Brain pericyte (primary cell): ENCODE measurements at regions not wholly inside any gene's neighbourhood (a gene's known extent, or its start where the extent isn't known, plus 50 kb on each side); places are given as distances from the start of the nearest gene placed in this dataset.
"Not testable (repeated sequence)": the region's sequence is repeated elsewhere in the genome, so short reads cannot be mapped to it uniquely, and the experiment has no call there.

ENCODE experiments used
- DNase-seq: peaks from one replicate; pipeline ENCODE4 v3.0.0-alpha.2; 2012; ENCODE audit warnings: low read depth, low spot score

DNA sequence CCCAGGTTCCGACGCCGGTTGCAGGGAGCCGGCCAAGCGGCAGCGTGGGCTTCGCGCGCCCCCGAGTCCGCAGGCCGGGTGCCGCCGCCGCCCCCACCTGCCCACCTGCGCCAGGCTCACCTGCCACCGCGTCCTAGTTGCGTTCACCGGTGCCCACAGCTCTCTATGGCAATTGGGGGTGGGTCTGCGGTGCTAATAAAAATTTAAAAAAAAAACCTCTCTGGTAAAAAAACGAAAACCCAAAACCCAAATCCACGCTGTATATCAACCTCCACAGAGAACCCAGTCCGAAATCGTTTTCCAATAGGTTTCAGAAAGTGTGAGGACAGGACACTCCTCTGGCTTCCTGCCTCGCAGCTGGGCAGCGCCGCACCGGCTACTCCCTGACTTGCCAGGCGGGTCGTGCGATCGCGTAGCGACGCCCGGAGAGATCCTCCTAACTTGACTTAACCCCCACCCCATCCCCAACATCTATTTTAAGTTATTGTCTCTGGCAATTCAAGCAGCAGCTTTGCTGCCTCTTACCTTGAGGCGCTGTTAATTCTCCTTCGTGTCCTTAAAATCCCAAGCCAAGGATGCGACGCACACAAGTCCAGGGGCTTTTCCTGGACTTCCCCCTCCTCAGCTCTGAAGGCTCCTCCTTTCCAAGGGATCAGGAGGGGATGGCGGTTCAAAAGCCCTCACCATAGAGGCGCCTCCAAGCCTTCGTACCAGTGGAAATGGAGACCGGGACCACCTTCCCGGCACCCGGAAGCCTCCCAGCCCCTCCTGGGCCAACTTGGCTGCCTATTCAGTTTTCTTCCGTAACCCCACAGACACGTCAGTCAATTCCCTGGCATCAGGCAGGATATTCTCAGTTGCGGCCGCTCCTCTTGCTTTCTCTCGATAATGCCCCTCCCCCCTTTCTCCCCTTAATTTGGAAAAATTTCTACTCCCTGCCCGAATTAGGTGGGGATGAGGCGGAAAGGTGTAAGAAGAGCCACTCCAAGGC lies 1639.4 kb upstream of the C9orf72 start:
- DNase-seq, result no peak

DNA sequence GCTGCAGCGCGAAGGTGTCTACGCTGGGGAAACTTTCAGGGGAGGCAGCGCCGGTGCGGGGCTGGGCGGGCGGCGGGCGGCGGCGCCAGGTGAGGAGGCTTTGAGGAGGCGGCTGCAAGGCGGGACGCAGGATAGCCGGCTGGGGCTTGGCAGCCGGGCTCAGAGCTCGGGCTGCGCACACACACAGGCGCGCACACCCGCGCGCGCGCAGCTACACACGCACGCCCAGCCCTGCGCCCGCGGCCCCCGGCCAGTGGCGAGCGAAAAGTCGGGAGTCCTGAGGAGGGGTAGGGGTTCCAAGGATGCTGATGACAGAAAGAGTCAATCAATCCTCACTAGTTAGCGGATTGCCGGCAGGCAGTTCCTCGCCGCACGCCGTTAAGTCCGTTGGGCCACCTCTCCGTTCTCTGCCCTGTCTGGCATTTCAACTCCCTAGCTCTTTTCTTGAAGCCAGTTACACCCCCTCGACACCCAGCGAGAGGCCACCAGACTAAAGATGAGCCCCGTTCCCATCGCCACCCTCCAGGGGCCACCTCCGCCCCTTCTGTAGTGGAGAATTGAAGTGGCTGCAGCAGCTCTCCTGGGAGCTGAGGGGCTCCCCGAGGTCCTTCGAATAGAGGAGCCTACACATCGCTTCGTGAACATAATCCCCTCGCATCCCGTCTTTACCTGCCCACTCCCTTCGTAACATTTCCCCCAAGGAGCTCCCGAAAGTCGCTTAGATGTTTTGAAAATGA lies 1640.3 kb upstream of the C9orf72 start, which contains the start of gene LINGO2:
Gene LINGO2 (minus strand): TSS at position 185 of the 737 bp plus-strand sequence.
- DNase-seq, result no peak

DNA sequence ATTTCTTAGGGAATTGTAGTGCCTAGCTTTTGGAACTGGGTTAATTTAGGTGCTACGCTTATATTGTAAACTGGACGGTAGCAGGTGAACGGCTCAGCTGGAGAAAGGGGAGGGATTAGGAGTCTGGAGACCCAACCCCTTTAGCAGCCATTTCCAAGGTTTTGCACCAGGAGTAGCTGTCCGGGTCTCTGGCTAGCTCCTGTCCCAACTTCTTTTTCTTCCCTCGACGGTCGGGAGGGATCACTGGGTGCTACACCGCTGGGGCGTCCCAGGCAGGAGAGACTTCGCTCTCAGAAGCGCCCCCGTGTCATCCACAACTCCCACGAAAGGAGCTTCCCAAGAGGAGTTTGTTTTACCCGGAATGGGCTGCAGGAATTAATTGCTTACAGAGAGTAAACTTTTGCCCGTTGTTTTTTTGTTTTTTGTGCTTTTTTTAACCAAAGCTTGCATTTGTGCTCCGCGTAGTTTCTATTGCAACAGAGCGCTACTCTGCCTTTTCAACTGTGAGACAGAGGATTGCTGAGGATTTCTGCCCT lies 1640.9 kb upstream of the C9orf72 start:
- DNase-seq, result no peak

DNA sequence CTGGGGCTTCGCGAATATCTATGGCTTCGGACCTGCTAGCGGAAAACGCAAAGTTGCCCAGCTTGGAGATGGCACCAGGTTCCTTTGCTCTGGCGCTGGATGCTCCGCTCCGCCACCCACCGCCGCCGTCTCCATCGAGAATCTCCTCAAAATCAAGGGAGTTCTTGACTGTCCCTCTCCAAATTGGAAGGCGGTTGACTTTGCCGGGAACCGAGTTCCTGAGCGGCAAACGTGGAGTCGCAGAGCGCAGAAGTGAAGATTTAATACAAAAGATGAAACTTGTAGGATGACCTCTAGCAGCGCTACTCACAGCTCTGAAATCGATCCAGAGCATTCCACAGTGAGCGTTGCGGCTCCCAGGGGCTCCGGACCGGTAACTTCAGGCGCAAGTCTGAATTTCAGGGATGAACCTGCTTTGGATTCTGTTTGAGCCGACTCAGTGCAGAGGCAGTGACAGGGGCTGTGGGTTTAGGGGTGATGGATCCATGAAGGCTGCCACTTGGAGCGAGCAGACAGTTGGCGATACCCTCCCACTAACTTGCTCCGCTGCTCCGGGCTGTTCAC lies 1641.5 kb upstream of the C9orf72 start:
- DNase-seq, result no peak

DNA sequence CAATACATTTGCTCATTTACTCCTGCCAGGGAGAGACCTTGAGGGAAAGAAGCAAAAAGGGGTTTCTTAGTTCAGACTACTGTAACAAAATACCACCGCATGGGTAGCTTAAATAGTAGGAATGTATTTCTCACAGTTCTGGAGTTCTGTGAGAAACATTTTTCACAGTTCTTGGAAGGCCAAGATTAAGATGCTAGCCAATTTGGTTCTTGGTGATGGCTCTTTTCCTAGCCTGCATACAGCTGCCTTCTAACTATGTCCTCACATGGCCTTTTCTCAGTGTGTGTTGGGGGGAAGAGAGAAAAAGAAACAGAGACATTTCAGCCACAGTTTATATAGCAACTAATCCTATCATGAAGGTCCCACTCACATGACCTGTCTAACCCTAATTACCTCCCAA lies 1644.7 kb upstream of the C9orf72 start:
- DNase-seq, result no peak

DNA sequence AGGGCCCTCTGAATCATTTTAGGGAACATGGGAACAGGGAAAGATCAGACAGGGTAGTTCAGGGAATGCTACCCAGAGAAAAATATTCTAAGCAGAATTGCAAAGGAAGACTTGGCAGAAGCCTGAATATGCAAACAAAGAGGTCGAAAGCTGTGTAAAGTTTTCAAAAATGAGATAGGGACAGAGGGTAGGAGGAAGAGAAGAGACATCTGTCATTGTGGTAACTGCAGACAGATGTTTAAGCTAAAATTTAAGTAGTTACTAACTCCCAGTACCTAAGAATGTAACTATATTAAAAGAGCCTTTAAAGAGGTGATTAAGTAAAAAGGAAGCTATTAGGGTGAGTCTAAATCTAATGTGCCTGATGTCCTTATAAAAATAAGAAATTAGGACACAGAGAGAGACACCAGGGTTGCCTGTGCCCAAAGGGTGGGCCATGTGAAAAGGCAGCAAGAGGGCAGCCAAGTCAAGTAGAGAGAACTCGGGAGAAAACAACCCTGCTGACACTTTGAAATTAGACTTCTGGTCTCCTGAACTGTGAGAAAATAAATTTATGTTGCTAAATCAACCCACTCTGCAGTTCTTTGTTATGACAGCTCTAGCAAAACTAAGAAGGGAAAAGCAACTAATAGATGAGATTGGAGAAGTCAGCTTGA lies 1647.4 kb upstream of the C9orf72 start:
- DNase-seq, result no peak

DNA sequence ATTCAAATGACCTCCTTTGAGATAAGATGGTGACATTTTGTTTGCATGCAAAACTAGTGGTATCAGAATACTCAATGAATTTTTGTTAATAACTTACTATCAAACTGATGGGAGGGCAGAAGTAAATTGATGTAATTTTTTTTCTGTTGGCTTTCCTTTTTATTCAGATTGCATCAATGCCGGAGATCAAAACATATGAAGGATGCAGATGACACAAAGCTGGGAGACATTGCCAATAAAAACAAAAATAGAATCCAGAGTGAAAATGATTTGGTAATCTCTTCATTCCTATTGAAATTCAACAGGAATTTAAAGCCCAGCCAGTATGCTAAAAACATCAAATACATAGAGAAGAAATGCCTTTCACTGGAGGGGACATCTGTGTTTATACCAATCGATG lies 1655.3 kb upstream of the C9orf72 start:
- DNase-seq, result no peak

DNA sequence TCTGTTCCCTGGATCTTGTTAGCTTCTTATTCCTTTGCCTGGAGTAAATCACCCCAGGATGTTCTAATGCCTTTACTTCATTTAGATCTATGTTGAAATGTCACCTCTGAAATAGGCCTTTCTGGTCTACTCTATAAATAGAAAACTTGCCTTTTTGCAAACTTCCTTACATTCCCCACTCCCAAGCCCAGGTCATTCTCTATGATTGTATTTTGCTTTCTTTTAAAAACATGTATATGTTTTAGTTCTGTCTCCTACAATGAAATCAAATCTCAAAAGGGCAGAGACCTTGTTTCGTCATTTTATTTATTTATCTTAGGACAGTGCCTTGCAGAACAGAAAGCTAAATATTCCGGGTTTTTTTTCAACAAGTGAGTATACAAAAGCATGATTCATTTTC lies 1657.7 kb upstream of the C9orf72 start:
- DNase-seq, result no peak

DNA sequence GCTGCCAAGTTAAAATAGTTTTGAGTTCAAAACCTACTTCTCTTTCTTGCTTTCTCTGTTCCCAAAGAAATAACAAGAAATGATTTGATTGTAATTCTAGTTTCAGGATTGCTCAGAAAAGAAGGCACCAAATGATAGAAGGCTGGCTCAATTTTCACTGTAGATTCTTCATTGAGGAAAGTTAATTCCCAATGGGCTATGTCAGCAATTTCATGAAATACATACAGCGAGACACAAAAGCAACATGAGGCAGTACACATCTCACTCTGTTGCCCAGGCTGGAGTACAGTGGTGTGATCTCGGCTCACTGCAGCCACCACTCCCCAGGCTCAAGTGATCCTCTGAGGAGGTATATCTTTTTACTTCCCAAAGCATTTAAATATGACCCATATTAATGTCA lies 1659.9 kb upstream of the C9orf72 start:
- DNase-seq, result no peak

DNA sequence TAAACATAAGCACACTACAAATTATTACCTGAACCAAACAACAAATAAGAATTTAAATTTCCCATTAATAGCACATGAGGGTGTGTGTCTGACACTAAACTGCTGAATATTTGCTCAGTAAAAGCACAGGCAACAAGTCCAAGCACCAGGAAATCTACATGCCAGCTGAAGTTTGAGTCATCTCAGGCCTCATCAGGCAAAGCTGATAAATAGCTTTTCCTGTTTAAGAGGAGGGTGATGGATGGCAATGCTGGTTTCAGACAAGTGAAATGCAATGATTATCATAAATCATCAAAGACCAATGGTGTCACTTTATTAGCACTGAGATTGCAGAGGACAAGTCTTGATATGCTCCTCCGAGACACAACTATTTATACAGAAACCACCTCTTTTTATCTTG lies 1668.0 kb upstream of the C9orf72 start:
- DNase-seq, result no peak

DNA sequence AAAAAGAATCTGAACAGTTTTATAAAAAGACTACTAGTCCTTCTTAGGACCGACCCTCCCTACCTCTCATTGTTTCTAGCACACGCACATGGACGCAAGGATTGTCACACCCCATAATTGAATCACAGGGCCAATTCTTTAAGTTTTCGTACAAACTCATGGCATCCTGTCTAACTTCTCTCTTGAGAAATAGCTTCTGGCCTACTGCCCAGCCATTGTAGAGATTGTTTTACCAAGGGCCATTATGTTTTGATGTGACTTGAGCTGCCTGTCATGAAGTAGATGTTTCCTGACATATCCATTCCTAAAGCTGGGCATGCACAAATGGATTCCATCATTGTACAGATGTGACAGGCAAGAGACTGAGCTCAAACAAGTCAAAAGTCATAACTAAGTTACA lies 1672.1 kb upstream of the C9orf72 start:
- DNase-seq, result no peak

DNA sequence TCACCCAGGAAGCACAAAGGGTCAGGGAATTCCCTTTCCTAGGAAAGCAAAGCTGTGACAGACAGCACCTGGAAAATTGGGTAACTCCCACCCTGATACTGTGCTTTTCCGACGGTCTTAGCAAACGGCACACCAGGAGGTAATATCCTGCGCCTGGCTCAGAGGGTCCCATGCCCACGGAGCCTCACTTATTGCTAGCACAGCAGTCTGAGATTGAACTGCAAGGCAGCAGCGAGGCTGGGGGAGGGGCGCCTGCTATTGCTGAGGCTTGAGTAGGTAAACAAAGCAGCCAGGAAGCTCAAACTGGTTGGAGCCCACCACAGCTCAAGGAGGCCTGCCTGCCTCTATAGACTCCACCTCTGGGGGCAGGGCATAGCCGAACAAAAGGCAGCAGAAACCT lies 1697.1 kb upstream of the C9orf72 start:
- not testable (repeated sequence) for DNase-seq

DNA sequence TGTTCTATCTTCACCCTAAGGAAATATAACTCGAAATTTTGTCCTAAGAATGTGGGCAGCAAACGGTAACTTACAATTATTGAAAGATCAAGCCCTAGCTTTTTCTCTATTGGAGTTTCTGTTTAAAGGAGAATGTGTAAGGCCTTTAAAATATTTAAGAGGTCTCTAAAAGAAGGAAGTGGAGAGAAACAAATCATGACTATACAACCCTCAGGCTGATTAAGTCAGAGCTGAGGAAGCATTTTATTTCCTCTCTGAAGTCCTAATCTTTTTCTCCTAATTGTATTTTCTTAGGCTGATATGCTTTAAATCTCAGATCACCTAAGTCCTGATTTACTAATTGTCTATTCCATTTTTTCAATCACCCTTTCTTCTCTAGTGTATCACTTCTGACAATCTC lies 1708.8 kb upstream of the C9orf72 start:
- DNase-seq, result no peak

DNA sequence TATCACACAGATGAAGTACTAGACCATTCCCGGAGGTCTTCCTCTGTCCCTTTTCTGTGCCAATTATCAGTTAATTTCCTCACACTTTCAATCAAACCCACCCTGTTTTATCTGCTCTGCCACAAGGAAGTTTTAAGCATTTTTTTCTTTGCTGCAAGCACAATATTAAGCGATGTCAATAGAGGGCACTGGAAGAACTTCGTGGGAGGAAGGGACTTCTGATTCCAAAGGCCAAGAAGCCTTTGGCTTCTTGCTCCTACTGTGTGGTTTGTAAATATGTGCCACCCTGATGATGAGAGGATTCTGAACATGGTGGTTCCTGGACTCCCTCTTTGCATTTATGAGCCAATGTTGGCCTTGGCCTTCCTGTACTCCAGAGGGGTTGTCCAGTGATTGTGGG lies 1712.5 kb upstream of the C9orf72 start:
- no peak for DNase-seq

DNA sequence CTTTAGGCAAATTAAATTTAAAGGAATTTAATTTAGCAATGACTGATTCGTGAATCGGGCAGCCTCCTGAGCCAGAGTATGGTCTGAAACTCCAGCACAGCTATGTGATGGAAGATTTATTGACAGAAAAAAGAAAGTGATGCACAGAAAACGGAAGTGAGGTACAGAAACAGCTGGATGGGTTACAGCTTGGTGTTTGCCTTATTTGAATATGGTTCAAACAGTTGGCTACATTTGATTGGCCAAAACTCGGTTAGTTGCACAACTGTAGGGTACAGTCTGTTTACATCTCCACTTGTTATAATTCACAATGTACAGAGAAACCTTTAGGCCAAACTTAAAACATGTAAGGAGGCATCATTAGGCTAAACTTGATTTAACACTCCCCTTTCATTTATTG lies 1716.1 kb upstream of the C9orf72 start:
- no peak for DNase-seq

DNA sequence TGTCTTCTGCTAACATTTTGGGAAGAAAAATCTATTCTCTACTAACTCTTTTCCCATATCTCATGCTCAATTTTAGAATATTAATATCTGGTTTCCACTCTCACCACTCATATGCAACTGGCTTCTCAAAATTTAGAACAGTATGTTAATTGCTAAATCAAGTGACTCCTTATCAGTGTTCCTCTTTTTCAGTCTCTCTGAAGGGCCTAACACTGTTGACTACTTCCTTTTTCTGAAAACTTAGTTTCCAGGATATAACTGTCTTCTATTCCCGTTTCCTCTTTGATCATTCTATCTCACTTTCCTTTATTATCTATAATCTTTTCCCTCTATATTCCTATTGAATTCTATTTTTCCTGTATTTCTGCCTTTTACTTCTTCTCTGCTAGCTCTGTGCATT lies 1717.2 kb upstream of the C9orf72 start:
- DNase-seq, result no peak

DNA sequence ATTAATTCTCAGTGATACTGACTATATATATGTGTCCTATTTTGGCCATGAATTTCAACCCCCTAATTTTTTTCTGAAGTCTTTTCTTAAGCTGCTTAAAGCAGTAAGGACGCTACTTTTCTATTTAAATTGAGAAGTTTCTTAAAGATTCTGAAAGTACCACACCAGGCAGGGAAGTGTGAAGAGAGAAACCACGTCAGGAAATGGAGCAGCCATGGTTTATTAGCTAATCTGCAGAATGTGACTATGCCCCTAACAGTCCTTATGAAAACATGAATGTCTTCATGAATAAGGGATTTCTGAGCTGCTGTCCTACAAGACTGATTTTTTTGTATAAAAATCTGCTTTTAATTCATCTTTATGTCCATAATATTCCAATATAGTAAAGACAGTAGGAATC lies 1724.3 kb upstream of the C9orf72 start:
- no peak for DNase-seq

DNA sequence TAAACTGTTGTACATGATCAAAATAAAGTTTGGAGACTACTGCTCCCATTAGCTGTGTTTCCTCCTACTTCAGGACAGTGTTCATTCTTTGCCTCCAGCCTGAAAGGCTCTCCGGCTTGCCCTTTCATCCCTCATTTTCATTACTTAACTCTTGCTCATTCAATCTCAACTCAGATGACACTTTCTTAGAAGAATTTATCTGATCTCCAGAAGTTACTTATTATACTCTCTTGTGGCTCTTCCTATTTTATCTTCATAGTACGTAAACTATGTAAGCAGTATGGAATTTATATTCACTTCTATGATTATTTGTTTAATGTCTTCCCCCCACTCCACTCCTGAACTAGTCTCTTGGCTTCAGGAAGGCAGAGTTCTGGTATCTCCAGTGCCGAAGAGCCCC lies 1737.9 kb upstream of the C9orf72 start:
- no peak for DNase-seq

DNA sequence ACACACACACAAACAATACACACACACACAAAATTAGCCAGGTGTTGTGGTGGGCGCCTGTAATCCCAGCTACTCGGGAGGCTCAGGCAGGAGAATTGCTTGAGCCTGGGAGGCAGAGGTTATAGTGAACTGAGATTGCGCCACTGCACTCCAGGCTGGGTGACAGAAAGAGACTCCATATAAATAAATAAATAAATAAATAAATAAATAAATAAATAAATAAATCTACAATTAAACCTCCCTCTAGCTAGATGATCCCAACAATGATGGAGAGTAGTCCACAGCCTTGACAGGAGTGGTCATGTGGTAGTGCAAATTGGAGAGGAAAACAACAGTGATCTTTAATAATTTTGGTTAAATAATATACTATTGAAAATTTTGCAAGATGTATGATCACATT lies 1739.0 kb upstream of the C9orf72 start:
- DNase-seq, result no peak

DNA sequence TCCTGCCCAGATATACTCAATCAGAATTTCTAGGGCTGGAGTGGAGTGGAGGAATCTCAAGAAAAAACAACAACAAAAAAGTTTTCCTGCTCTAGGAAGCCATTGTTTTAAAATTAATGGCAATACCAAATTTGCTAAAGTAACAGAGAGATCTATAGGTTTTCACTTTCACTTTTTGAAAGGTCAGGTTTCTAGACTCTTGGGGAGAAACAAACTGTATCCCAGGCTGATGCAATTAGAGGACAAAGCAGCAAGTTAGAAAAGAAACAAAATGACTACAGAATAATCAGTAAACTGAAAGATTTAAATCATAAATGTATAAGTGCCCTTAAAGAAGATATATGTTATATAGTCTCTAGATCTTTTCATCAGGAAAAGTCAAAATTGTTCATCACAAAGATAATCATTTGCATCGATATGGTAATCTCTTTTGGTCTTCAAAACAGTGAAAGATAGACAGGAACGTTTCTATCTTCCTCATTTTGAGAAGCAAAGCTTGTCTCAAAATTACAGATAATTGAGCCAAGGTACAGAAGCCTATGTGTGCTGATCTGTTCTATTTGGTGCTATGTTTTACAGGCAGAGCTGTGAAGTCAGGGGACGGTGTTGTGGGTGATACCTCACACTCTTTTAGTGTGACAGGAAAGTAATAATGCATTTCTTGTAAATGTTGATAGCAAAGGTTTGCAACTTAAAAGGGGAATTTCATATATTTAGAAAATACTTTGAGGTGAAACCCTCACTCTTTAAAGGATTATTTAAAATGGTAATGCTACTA lies 1746.6 kb upstream of the C9orf72 start:
- DNase-seq, result no peak

DNA sequence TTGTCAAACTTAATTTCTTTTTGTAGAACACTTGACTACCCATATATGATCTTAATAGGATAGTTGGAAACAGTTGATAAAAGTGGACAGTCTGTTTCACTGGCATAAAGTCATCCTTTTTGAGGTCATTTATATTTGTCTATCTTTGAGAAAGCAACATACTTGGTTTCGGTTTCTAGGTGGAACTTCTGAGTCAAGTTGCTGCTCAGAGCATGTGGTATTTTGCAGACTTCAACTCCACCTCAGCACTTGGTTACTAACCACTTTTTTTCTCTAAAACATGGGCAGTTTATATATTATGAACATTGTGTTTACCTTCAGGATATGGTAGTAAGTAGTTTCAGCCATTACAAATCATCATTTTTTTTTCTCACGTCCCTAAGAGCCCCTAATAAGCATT lies 1749.0 kb upstream of the C9orf72 start:
- no peak for DNase-seq
